MCF 10A (cell line): ENCODE measurements at regions not wholly inside any gene's neighbourhood (a gene's known extent, or its start where the extent isn't known, plus 50 kb on each side); places are given as distances from the start of the nearest gene placed in this dataset.

ENCODE experiments used
- BruUV-seq: library from RNA; stranded (reverse); fragments of 400-500 nt; replicated peaks from 2 replicates; lab custom pipeline; 2021; lab: Mats Ljungman, UMichigan
- CTCF ChIA-PET: fragments of 300-600 bp; sonication (Branson Sonifier 250); formaldehyde crosslinking; extraction: SDS; loops from one replicate; lab custom pipeline; 2021; ENCODE audit warnings: antibody characterized with exemption, inconsistent platforms; lab: Yijun Ruan, JAX
- POLR2A ChIA-PET: fragments of 300-600, 350-650 bp; sonication (Branson Sonifier 250); formaldehyde crosslinking; extraction: SDS; loops from one replicate; lab custom pipeline; 2020; ENCODE audit warnings: antibody characterized with exemption, inconsistent platforms; lab: Yijun Ruan, JAX
- DNase-seq: peaks from one replicate; pipeline ENCODE4 v3.0.0-alpha.2; 2018; ENCODE audit not compliant: unreplicated experiment
- H3K27ac Mint-ChIP-seq: one replicate; pipeline ENCODE4 v1.8.0; 2022; ENCODE audit warnings: mild to moderate bottlenecking, low read depth, mixed read lengths; ENCODE audit not compliant: unreplicated experiment
- H3K27me3 Mint-ChIP-seq: one replicate; pipeline ENCODE4 v1.8.0; 2022; ENCODE audit warnings: mixed read lengths; ENCODE audit not compliant: insufficient read depth, unreplicated experiment
- H3K36me3 Mint-ChIP-seq: one replicate; pipeline ENCODE4 v1.8.0; 2022; ENCODE audit warnings: mild to moderate bottlenecking, moderate library complexity, mixed read lengths; ENCODE audit not compliant: insufficient read depth, unreplicated experiment
- H3K4me1 Mint-ChIP-seq: one replicate; pipeline ENCODE4 v1.8.0; 2022; ENCODE audit warnings: mixed read lengths; ENCODE audit not compliant: insufficient read depth, unreplicated experiment
- H3K4me3 Mint-ChIP-seq: one replicate; pipeline ENCODE4 v1.8.0; 2022; ENCODE audit warnings: mild to moderate bottlenecking, moderate library complexity, mixed read lengths; ENCODE audit not compliant: unreplicated experiment
- H3K9me3 Mint-ChIP-seq: one replicate; pipeline ENCODE4 v1.8.0; 2022; ENCODE audit warnings: mixed read lengths; ENCODE audit not compliant: unreplicated experiment
- intact Hi-C: fragments of 100-400 bp; cut with micrococcal nuclease; formaldehyde crosslinking; loops from 2 replicates; pipeline ENCODE4 v1.14.1; 2022
- TF ChIP-seq, protein P1 (sequence below): fragments of 200-600 bp; IDR thresholded peaks from one replicate; pipeline ENCODE4 v1.8.0; 2022; ENCODE audit warnings: antibody characterized with exemption, mild to moderate bottlenecking; ENCODE audit not compliant: unreplicated experiment

- POLR2A ChIA-PET = no interaction called here
These were observed 410.7 kb downstream of the OMA1 start for GRCh38 chr1:58135821-58136321.

GRCh38 chr1:58133562-58133961, 413.0 kb downstream of the OMA1 start:
- Mint-ChIP-seq H3K27me3 (no peaks in the 10 kb centered on the region), H3K4me1 (no peaks in the 10 kb centered on the region), H3K9me3 (peaks cover 21% of the 10 kb centered on the region), H3K27ac (no peak overlapping the region), H3K36me3 (no peaks in the 10 kb centered on the region), H3K4me3 (no peak overlapping the region)
- intact Hi-C loops = no loop called here
- TF ChIP-seq, protein P1, sequence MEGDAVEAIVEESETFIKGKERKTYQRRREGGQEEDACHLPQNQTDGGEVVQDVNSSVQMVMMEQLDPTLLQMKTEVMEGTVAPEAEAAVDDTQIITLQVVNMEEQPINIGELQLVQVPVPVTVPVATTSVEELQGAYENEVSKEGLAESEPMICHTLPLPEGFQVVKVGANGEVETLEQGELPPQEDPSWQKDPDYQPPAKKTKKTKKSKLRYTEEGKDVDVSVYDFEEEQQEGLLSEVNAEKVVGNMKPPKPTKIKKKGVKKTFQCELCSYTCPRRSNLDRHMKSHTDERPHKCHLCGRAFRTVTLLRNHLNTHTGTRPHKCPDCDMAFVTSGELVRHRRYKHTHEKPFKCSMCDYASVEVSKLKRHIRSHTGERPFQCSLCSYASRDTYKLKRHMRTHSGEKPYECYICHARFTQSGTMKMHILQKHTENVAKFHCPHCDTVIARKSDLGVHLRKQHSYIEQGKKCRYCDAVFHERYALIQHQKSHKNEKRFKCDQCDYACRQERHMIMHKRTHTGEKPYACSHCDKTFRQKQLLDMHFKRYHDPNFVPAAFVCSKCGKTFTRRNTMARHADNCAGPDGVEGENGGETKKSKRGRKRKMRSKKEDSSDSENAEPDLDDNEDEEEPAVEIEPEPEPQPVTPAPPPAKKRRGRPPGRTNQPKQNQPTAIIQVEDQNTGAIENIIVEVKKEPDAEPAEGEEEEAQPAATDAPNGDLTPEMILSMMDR = no peak
- CTCF ChIA-PET = no interaction called here
- DNase-seq = no peak
- no TSS peak for BruUV-seq
- POLR2A ChIA-PET = interaction anchor here (1.0 kb wide), 1 partner anchor 16 kb away, joined by 3 read pairs; no protein-coding TSS in a partner anchor

More at GRCh38 chr1:58135821-58136321, 410.7 kb downstream of the OMA1 start:
- Mint-ChIP-seq H3K27ac (no peak overlapping the region), H3K36me3 (no peaks in the 10 kb centered on the region), H3K4me3 (no peak overlapping the region), H3K9me3 (peaks cover 35% of the 10 kb centered on the region), H3K27me3 (no peaks in the 10 kb centered on the region), H3K4me1 (no peaks in the 10 kb centered on the region)
- no TSS peak for BruUV-seq
- no peak for DNase-seq
- intact Hi-C loops = no loop called here
- CTCF ChIA-PET = no interaction called here
- TF ChIP-seq, protein P1 = no peak

DNA sequence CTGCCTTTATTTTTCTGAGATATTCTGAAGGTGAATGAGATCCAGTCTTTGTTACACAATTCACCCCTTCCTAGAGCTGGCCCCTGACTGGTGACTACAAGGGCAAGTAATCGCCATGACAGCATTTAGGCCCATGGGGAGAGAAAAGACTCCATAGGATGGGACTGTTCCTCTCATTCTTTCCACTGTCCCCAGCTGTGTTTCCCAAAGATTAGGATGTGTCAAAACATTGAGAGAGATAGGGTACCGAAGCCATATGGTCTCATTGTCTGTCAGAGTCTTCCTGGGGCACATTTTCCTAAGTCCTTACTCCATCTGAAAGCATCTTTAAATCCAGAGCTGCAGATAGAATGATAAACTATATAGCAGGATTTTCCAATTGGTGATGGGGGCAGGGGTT, 423.5 kb downstream of the OMA1 start:
- no peak for DNase-seq
- Mint-ChIP-seq H3K9me3 (no peaks in the 10 kb centered on the region), H3K4me1 (no peaks in the 10 kb centered on the region), H3K36me3 (no peaks in the 10 kb centered on the region), H3K4me3 (no peak overlapping the region), H3K27me3 (no peaks in the 10 kb centered on the region), H3K27ac (no peak overlapping the region)
- intact Hi-C loops = no loop called here
- TF ChIP-seq, protein P1 = no peak
- ChIA-PET POLR2A (no interaction called here), CTCF (interaction anchor here (0.7 to 1.4 kb wide), 5 partner anchors 13 to 1292 kb away, joined by 3 to 6 read pairs (median 3); no protein-coding TSS in a partner anchor)
- BruUV-seq = no TSS peak

GRCh38 chr1:58119971-58120370, 426.6 kb downstream of the OMA1 start:
- H3K9me3 Mint-ChIP-seq = no peaks in the 10 kb centered on the region
- ChIA-PET POLR2A (no interaction called here), CTCF (no interaction called here)
- H3K36me3 Mint-ChIP-seq = no peaks in the 10 kb centered on the region
- TF ChIP-seq, protein P1 = no peak
- intact Hi-C loops = no loop called here
- H3K4me1 Mint-ChIP-seq = no peaks in the 10 kb centered on the region
- no peak for DNase-seq
- no TSS peak for BruUV-seq
- no peak overlapping the region for H3K4me3 Mint-ChIP-seq
- no peaks in the 10 kb centered on the region for H3K27me3 Mint-ChIP-seq
- no peak overlapping the region for H3K27ac Mint-ChIP-seq
